ENCODE measurements at regions not wholly inside any gene's neighbourhood (a gene's known extent, or its start where the extent isn't known, plus 50 kb on each side); places are given as distances from the start of the nearest gene placed in this dataset.

GRCh38 chr7:79971058-79971457, 163.6 kb upstream of the GNAI1 start:
- Histone ChIP-seq H3K4me3 (ENCODE audit: control extremely low read depth in 1 of 5, extremely low read depth in 1 of 5, insufficient read depth in 1 of 5, low read depth in 2 of 5, low read length in 4 of 5) (no peak overlapping the region), H3K27me3 (replicated peaks in 1 of 4; ENCODE audit: control extremely low read depth in 1 of 4, control insufficient read depth in 3 of 4, insufficient read depth in 4 of 4, low read length in 3 of 4) (no peaks in the 10 kb centered on the region), H3K79me2 (ENCODE audit: control insufficient read depth, insufficient read depth, low read length) (no peaks in the 10 kb centered on the region), H4K20me1 (ENCODE audit: control insufficient read depth, insufficient read depth, low read length, poor library complexity, severe bottlenecking) (no peaks in the 10 kb centered on the region), H3K9me3 (ENCODE audit: control extremely low read depth in 1 of 3, control insufficient read depth in 2 of 3, insufficient read depth in 1 of 3, low read length in 2 of 3) (no peaks in the 10 kb centered on the region), H2AFZ (ENCODE audit: insufficient read depth, low read depth, low read length, poor library complexity, severe bottlenecking) (no peak overlapping the region), H3K9ac (ENCODE audit: low read length) (no peak overlapping the region), H3K4me1 (ENCODE audit: control insufficient read depth in 2 of 2, insufficient read depth in 2 of 2, low read length in 2 of 2) (no peaks in the 10 kb centered on the region), H3K36me3 (replicated peaks in 1 of 2; ENCODE audit: control extremely low read depth in 1 of 2, control insufficient read depth in 1 of 2, extremely low read depth in 1 of 2, insufficient read depth in 2 of 2, low read length in 1 of 2) (no peaks in the 10 kb centered on the region), H3K4me2 (replicated peaks; ENCODE audit: low read depth, low read length, poor library complexity, severe bottlenecking) (no peak overlapping the region), H3K27ac (ENCODE audit: low read length in 2 of 2) (no peak overlapping the region)
- no peak overlapping the region for H3K27ac Mint-ChIP-seq
- no CpG with 5 or more reads among the region's 3 CpGs for WGBS (ENCODE audit: insufficient coverage)
- CTCF ChIA-PET: no interaction called here
- POLR2A ChIA-PET: no interaction called here
- no peaks in the 10 kb centered on the region for H3K27me3 Mint-ChIP-seq
- ATAC-seq (ENCODE audit: low read depth) (no peak), DNase-seq (no peak)
- H3K4me1 Mint-ChIP-seq: no peaks in the 10 kb centered on the region
- H3K4me3 Mint-ChIP-seq: no peak overlapping the region
- peaks cover 3% of the 10 kb centered on the region for H3K9me3 Mint-ChIP-seq (ENCODE audit: insufficient read depth)
- no peak for TF ChIP-seq EZH2 (IDR thresholded peaks at IDR 0.05; ENCODE audit: borderline replicate concordance, insufficient read depth, low read depth, low read length, poor library complexity, severe bottlenecking)
- TF ChIP-seq, protein P1, sequence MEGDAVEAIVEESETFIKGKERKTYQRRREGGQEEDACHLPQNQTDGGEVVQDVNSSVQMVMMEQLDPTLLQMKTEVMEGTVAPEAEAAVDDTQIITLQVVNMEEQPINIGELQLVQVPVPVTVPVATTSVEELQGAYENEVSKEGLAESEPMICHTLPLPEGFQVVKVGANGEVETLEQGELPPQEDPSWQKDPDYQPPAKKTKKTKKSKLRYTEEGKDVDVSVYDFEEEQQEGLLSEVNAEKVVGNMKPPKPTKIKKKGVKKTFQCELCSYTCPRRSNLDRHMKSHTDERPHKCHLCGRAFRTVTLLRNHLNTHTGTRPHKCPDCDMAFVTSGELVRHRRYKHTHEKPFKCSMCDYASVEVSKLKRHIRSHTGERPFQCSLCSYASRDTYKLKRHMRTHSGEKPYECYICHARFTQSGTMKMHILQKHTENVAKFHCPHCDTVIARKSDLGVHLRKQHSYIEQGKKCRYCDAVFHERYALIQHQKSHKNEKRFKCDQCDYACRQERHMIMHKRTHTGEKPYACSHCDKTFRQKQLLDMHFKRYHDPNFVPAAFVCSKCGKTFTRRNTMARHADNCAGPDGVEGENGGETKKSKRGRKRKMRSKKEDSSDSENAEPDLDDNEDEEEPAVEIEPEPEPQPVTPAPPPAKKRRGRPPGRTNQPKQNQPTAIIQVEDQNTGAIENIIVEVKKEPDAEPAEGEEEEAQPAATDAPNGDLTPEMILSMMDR (IDR thresholded peaks at IDR 0.05): no peak
- intact Hi-C loops (cut with micrococcal nuclease): no loop called here

DNA sequence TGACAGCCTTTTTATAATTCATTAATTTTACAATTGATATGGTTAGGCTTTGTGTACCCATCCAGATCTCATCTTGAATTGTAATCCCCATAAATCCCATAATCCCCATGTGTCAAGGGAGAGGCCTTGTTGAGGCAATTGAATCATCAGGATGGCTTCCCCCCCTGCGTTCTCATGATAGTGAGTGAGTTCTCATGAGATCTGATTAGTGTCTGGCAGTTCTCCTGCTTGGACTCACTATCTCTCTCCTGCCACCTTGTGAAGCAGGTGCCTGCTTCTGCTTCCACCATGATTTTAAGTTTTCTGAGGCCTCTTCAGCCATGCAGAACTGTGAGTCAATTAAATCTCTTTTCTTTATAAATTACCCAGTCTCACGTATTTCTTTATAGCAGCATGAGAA, 165.7 kb upstream of the GNAI1 start:
- no peaks in the 10 kb centered on the region for H4K20me1 ChIP-seq (ENCODE audit: control insufficient read depth, insufficient read depth, low read length, poor library complexity, severe bottlenecking)
- Mint-ChIP-seq H3K9me3 (ENCODE audit: insufficient read depth) (no peaks in the 10 kb centered on the region), H3K27ac (no peak overlapping the region), H3K4me3 (no peak overlapping the region), H3K4me1 (no peaks in the 10 kb centered on the region), H3K27me3 (no peaks in the 10 kb centered on the region)
- H3K4me2 ChIP-seq (replicated peaks; ENCODE audit: low read depth, low read length, poor library complexity, severe bottlenecking): no peak overlapping the region
- DNase-seq (no peak), ATAC-seq (ENCODE audit: low read depth) (no peak)
- no peak overlapping the region for H2AFZ ChIP-seq (ENCODE audit: insufficient read depth, low read depth, low read length, poor library complexity, severe bottlenecking)
- 100% methylated on average over 1 of the region's 2 CpGs for WGBS (ENCODE audit: insufficient coverage)
- no peaks in the 10 kb centered on the region for H3K9me3 ChIP-seq (ENCODE audit: control extremely low read depth in 1 of 3, control insufficient read depth in 2 of 3, insufficient read depth in 1 of 3, low read length in 2 of 3)
- no peak overlapping the region for H3K27ac ChIP-seq (ENCODE audit: low read length in 2 of 2)
- TF ChIP-seq, protein P1 (IDR thresholded peaks at IDR 0.05): no peak
- TF ChIP-seq EZH2 (IDR thresholded peaks at IDR 0.05; ENCODE audit: borderline replicate concordance, insufficient read depth, low read depth, low read length, poor library complexity, severe bottlenecking): no peak
- ChIA-PET POLR2A (no interaction called here), CTCF (no interaction called here)
- no peaks in the 10 kb centered on the region for H3K36me3 ChIP-seq (replicated peaks in 1 of 2; ENCODE audit: control extremely low read depth in 1 of 2, control insufficient read depth in 1 of 2, extremely low read depth in 1 of 2, insufficient read depth in 2 of 2, low read length in 1 of 2)
- no peak overlapping the region for H3K4me3 ChIP-seq (ENCODE audit: control extremely low read depth in 1 of 5, extremely low read depth in 1 of 5, insufficient read depth in 1 of 5, low read depth in 2 of 5, low read length in 4 of 5)
- no peaks in the 10 kb centered on the region for H3K79me2 ChIP-seq (ENCODE audit: control insufficient read depth, insufficient read depth, low read length)
- H3K9ac ChIP-seq (ENCODE audit: low read length): no peak overlapping the region
- H3K27me3 ChIP-seq (replicated peaks in 1 of 4; ENCODE audit: control extremely low read depth in 1 of 4, control insufficient read depth in 3 of 4, insufficient read depth in 4 of 4, low read length in 3 of 4): no peaks in the 10 kb centered on the region
- H3K4me1 ChIP-seq (ENCODE audit: control insufficient read depth in 2 of 2, insufficient read depth in 2 of 2, low read length in 2 of 2): no peaks in the 10 kb centered on the region
- intact Hi-C loops (cut with micrococcal nuclease): no loop called here

Data from B cell (primary cell).